Neural cell (in vitro differentiated cells): ENCODE measurements at regions not wholly inside any gene's neighbourhood (a gene's known extent, or its start where the extent isn't known, plus 50 kb on each side); places are given as distances from the start of the nearest gene placed in this dataset.

Experiments used
- CTCF ChIP-seq: fragments of 450-650 bp; IDR thresholded peaks from 2 replicates; pipeline ENCODE4 v1.5.1; 2014; ENCODE audit warnings: antibody characterized with exemption, mild to moderate bottlenecking, moderate library complexity; ENCODE audit not compliant: poor library complexity, severe bottlenecking
- TAF1 ChIP-seq: IDR thresholded peaks from 2 replicates; pipeline ENCODE4 v1.6.1; 2012; ENCODE audit warnings: low read depth

GRCh38 chr5:24998641-24999040 is 353.9 kb upstream of the CDH10 start:
- TF ChIP-seq CTCF, result no peak
- TF ChIP-seq TAF1, result no peak
